ENCODE measurements at regions not wholly inside any gene's neighbourhood (a gene's known extent, or its start where the extent isn't known, plus 50 kb on each side); places are given as distances from the start of the nearest gene placed in this dataset.

- no peak for TF ChIP-seq POLR2A (IDR thresholded peaks at IDR 0.05)
- TF ChIP-seq, protein P1, sequence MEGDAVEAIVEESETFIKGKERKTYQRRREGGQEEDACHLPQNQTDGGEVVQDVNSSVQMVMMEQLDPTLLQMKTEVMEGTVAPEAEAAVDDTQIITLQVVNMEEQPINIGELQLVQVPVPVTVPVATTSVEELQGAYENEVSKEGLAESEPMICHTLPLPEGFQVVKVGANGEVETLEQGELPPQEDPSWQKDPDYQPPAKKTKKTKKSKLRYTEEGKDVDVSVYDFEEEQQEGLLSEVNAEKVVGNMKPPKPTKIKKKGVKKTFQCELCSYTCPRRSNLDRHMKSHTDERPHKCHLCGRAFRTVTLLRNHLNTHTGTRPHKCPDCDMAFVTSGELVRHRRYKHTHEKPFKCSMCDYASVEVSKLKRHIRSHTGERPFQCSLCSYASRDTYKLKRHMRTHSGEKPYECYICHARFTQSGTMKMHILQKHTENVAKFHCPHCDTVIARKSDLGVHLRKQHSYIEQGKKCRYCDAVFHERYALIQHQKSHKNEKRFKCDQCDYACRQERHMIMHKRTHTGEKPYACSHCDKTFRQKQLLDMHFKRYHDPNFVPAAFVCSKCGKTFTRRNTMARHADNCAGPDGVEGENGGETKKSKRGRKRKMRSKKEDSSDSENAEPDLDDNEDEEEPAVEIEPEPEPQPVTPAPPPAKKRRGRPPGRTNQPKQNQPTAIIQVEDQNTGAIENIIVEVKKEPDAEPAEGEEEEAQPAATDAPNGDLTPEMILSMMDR (IDR thresholded peaks at IDR 0.05) = no peak
Measured at GRCh38 chr20:4532772-4533171, 153.5 kb upstream of the PRNP start.
